SKM-1 treated with dmso at 0.1 percent for 144 hours (cell line): ENCODE measurements at regions not wholly inside any gene's neighbourhood (a gene's known extent, or its start where the extent isn't known, plus 50 kb on each side); places are given as distances from the start of the nearest gene placed in this dataset.

ENCODE experiments used
- DNase-seq: peaks from one replicate; lab custom pipeline; 2025; ENCODE audit not compliant: unreplicated experiment; lab: John Stamatoyannopoulos, UW

- DNase-seq, result no peak
Observed at GRCh38 chr5:129821477-129822131, 73.7 kb downstream of the MINAR2 start.

DNA sequence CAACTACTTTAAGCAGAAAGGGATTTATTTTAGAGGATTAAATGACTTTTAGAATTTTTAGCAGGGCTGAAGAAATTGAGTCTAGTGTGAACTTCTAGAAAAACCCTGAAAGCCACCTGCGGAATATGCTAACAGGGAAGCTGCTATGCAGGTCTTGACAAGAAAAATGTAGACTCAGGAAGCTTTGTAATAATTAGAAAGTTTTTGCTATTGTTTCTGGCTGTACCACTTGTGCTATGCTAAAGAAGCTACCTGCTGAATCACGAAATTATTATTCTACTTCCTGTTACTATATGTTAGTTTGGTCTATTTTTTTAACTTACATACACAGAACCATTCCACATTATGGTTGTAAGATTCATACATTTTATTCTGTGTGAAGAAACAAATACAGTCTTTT, 74.0 kb upstream of the CHSY3 start:
- no peak for DNase-seq

GRCh38 chr5:129836321-129836720, 67.9 kb upstream of the CHSY3 start:
- peak; percentile 15 for DNase-seq

DNA sequence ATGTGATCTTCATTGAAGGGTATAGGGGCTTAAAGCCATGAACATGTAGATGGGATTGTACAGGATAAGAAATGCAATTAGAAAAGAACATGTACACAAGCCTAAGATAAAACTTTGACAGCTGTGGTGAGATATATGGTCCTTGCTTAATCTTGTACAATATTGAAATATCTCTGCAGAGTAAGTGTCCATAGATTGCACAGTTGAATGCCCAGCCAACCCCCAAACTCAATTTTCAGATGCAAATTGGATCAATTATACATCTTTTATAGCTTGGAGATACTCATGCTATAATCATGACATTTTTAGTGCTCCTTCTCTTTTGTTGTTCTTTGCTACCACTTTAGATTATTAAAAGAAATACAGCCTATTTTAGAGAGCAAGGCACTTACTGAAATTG, 59.5 kb upstream of the CHSY3 start:
- DNase-seq, result no peak

- peak; percentile 61 for DNase-seq
Observed at GRCh38 chr5:129852747-129853352, 51.4 kb upstream of the CHSY3 start.

GRCh38 chr5:129853588-129853987, 50.7 kb upstream of the CHSY3 start:
- DNase-seq, result peak; percentile 15
